ENCODE measurements at regions not wholly inside any gene's neighbourhood (a gene's known extent, or its start where the extent isn't known, plus 50 kb on each side); places are given as distances from the start of the nearest gene placed in this dataset.

DNA sequence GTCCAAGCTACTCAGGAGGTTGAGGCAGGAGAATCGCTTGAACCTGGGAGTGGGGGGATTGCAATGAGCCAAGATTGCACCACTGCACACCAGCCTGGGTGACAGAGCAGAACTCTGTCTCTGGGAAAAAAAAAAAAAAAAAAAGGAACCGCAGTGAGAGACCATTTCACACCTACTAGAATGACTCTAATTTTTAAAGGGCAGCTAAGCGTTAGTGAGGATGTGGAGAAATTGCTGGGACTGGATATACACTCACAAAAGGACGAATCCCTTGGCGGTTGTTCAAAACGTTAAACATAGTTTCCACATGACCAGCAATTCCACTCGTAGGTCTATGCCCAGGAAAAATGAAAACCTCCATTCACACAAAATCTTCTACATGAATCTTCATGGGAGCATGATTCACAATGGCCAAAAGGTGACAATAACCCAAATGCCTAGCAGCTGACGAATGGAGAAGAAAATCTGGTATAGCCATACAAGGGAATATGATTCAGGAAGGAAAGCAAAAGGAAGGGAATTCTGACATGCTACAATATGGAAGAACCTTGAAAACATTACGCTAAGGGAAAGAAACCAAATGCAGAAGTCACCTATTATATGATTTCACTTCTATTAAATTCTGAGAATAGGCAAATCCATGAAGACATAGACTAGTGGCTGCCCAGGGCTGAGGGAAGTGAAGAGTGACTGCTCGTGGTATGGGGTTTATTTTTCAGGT is 127.0 kb downstream of the CHSY1 start:
- intact Hi-C loops (cut with DNase I): no loop called here
- peaks cover 6% of the 10 kb centered on the region for H3K4me1 ChIP-seq
- no peaks in the 10 kb centered on the region for H3K27me3 ChIP-seq
- WGBS, 2 donors: 63 to 84% methylated on average over 10 of the region's 10 CpGs
- DNase-seq: no peak
- TF ChIP-seq POLR2A (IDR thresholded peaks at IDR 0.05) (no peak), CTCF (IDR thresholded peaks at IDR 0.05) (no peak)
- H3K4me3 ChIP-seq: no peak overlapping the region
- no peak for ATAC-seq
- no peaks in the 10 kb centered on the region for H3K36me3 ChIP-seq (replicated peaks in 1 of 2; ENCODE audit: insufficient read depth in 1 of 2, low read depth in 2 of 2)
- H3K27ac ChIP-seq: no peak overlapping the region
- H3K9me3 ChIP-seq: no peaks in the 10 kb centered on the region

- TF ChIP-seq CTCF (IDR thresholded peaks at IDR 0.05) (no peak), POLR2A (IDR thresholded peaks at IDR 0.05) (no peak)
- Histone ChIP-seq H3K4me1 (peaks cover 6% of the 10 kb centered on the region), H3K27ac (no peak overlapping the region), H3K4me3 (no peak overlapping the region), H3K27me3 (no peaks in the 10 kb centered on the region), H3K36me3 (replicated peaks in 1 of 2; ENCODE audit: insufficient read depth in 1 of 2, low read depth in 2 of 2) (no peaks in the 10 kb centered on the region), H3K9me3 (no peaks in the 10 kb centered on the region)
- DNase-seq (no peak), ATAC-seq (no peak)
- intact Hi-C loops (cut with DNase I): no loop called here
- 82 to 86% methylated on average over 6 of the region's 6 CpGs for WGBS, 2 donors
Observed at GRCh38 chr15:101123222-101123910, 128.5 kb downstream of the CHSY1 start.

- Histone ChIP-seq H3K27ac (no peak overlapping the region), H3K4me1 (peaks cover 6% of the 10 kb centered on the region), H3K27me3 (no peaks in the 10 kb centered on the region), H3K36me3 (replicated peaks in 1 of 2; ENCODE audit: insufficient read depth in 1 of 2, low read depth in 2 of 2) (no peaks in the 10 kb centered on the region), H3K9me3 (no peaks in the 10 kb centered on the region), H3K4me3 (no peak overlapping the region)
- intact Hi-C loops (cut with DNase I): no loop called here
- TF ChIP-seq POLR2A (IDR thresholded peaks at IDR 0.05): no peak
- no peak for TF ChIP-seq CTCF (IDR thresholded peaks at IDR 0.05)
- ATAC-seq (no peak), DNase-seq (no peak)
- 90 to 95% methylated on average over 4 to 8 of the region's 8 CpGs for WGBS, 2 donors
Observed at GRCh38 chr15:101122806-101123205, 129.0 kb downstream of the CHSY1 start.

DNA sequence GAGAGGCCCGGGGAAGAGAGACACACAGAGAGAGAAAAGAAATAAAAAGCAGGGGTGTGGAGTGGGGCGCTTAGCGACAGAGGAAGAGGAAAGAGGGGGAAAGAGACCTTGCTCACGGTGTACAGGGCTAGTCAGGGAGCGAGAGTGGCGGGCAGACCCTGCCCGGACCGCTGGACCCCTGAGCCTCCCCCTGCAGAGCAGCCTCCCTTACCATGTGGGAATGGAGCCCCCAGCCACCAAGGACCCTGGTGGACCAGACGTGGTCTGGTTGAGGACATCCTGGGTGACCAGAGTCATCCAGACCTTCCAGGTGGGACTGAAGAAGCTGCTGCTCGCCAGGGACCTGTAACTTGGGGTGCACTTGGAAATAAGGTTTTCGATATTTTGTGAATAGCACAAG is 129.6 kb downstream of the CHSY1 start:
- H3K27me3 ChIP-seq: no peaks in the 10 kb centered on the region
- 68 to 76% methylated on average over 11 of the region's 11 CpGs for WGBS, 2 donors
- ATAC-seq: no peak
- H3K27ac ChIP-seq: no peak overlapping the region
- peaks cover under 1% of the 10 kb centered on the region for H3K4me1 ChIP-seq
- intact Hi-C loops (cut with DNase I): no loop called here
- H3K4me3 ChIP-seq: no peak overlapping the region
- no peaks in the 10 kb centered on the region for H3K36me3 ChIP-seq (replicated peaks in 1 of 2; ENCODE audit: insufficient read depth in 1 of 2, low read depth in 2 of 2)
- TF ChIP-seq CTCF (IDR thresholded peaks at IDR 0.05): no peak
- TF ChIP-seq POLR2A (IDR thresholded peaks at IDR 0.05): no peak
- DNase-seq: no peak
- H3K9me3 ChIP-seq: no peaks in the 10 kb centered on the region
